WI38 (cell line): ENCODE measurements at regions not wholly inside any gene's neighbourhood (a gene's known extent, or its start where the extent isn't known, plus 50 kb on each side); places are given as distances from the start of the nearest gene placed in this dataset.

ENCODE experiments used
- H3K4me3 ChIP-seq: 2 replicates; pipeline ENCODE4 v1.5.1; 2011; ENCODE audit warnings: low read depth, mild to moderate bottlenecking, control low read depth, low read length
- TF ChIP-seq, protein P1 (sequence below): IDR thresholded peaks from 2 replicates; pipeline ENCODE4 v1.5.1; 2012; ENCODE audit warnings: low read depth, mild to moderate bottlenecking, control low read depth, low read length

DNA sequence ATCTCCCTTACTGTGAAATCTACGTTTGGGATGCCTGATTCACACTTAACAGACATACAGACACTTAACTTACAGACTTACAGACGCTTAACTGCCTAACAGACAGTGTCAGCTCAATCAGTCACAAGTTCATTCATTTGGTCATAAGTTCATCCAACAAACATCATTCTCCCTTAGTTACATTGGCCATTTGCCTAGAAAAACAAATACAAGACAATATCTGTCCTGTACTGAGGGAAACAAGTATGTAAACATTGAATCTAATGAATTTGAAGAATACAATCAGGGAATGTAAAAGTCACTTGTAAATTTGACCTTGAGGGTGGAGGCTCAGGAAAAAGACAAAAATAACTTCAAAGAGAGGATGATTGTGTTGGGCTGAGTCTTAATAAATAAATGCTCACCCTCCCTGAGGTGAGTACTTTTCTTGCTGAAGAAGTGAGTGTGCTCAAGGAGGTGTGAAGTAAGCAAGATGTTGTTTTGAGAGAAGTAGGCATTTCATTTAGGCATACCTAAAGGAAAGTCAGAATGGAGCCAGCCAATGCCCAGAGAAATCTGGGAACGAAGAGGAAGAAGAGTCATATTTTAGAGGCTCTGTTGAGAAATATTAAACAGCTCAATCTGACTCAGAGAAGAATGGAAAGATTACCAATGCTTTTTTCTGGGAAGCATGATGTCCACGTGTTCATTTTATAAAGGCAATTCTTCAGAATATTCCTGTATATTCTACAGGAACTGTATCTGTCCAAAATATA lies 958.4 kb upstream of the SLC10A2 start:
- TF ChIP-seq, protein P1, sequence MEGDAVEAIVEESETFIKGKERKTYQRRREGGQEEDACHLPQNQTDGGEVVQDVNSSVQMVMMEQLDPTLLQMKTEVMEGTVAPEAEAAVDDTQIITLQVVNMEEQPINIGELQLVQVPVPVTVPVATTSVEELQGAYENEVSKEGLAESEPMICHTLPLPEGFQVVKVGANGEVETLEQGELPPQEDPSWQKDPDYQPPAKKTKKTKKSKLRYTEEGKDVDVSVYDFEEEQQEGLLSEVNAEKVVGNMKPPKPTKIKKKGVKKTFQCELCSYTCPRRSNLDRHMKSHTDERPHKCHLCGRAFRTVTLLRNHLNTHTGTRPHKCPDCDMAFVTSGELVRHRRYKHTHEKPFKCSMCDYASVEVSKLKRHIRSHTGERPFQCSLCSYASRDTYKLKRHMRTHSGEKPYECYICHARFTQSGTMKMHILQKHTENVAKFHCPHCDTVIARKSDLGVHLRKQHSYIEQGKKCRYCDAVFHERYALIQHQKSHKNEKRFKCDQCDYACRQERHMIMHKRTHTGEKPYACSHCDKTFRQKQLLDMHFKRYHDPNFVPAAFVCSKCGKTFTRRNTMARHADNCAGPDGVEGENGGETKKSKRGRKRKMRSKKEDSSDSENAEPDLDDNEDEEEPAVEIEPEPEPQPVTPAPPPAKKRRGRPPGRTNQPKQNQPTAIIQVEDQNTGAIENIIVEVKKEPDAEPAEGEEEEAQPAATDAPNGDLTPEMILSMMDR, result no peak

DNA sequence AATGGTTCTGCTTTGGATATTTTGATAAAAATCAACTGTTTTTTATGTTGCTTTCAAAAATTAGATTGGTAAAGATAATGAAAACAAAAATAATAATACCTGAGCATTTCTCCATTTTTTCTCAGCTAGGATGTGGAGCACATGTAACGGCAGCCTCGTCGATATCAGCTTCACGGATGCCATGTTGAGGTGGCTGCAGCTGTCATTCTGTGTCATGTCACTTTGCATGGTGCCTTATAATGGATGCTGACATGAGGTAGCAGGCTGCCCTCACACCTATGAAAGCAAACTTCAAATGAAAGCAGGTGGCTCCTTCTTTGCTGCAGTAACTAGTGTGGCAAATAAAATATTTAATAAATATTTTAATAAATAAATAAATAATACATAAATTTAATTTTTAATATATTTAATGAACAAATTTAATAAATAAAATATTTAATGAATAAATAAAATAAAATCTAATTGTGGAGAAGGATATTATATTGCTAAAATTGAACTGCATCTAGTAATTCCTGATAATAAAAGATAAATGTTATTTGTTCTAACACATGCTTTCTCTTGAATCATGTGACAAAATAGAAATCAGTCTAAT lies 955.7 kb upstream of the SLC10A2 start:
- no peak overlapping the region for H3K4me3 ChIP-seq
- TF ChIP-seq, protein P1, result no peak

More for the DNA sequence above, 958.4 kb upstream of the SLC10A2 start:
- no peak overlapping the region for H3K4me3 ChIP-seq

DNA sequence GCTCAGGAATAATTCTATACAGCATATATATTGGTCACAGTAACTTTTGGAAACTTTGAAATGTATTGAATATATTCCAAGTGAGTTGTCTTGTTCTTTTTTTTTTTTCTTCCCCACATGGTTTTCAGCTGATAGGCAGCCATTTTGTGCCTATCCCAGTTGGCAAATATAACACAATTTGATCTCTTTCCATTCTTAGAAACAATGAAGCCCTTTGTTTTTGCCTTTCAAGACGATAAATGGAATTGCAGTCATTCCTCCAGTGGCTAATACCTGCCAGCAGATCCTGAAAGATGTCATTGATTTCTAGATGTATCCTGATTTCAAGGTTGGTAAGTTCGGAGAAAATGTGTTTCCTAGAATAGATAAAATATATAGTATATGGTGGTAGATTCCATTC lies 951.1 kb upstream of the SLC10A2 start:
- no peak overlapping the region for H3K4me3 ChIP-seq
- TF ChIP-seq, protein P1, result no peak

DNA sequence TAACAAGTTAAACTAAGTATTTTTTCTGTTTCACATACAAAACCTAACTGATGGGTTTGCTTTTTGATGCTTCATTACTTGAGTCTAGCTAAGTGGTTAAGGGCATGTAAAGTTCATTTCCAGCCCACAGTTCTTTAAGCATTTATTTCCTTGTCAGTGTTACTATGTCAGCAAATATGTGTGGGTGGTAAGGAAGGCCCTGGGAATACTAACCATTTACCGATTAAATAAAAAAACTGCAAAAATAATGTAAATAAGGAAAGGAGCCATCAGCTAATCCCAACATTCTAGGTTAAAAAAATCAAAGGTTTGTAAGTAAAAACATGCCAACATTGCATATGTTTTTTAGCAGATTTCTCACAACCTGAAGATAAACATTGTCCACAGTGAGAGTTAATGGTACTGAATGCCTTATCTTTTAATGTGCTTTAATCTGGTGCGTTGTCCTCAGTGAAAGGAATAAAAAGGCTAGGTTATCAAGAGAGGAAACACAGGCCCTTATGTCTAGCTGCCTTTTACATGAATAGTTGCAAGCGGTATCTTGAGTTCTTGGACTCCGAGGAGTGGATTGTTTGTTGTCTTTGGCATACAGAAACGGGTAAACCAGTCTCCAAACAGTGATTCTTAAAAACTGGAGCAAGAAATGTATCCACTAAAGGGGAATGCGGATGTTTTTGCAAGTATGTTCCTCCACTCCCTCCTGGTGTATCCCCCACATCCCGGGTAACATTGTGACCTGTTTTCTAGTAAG lies 949.6 kb upstream of the SLC10A2 start:
- H3K4me3 ChIP-seq, result no peak overlapping the region
- TF ChIP-seq, protein P1, result no peak

DNA sequence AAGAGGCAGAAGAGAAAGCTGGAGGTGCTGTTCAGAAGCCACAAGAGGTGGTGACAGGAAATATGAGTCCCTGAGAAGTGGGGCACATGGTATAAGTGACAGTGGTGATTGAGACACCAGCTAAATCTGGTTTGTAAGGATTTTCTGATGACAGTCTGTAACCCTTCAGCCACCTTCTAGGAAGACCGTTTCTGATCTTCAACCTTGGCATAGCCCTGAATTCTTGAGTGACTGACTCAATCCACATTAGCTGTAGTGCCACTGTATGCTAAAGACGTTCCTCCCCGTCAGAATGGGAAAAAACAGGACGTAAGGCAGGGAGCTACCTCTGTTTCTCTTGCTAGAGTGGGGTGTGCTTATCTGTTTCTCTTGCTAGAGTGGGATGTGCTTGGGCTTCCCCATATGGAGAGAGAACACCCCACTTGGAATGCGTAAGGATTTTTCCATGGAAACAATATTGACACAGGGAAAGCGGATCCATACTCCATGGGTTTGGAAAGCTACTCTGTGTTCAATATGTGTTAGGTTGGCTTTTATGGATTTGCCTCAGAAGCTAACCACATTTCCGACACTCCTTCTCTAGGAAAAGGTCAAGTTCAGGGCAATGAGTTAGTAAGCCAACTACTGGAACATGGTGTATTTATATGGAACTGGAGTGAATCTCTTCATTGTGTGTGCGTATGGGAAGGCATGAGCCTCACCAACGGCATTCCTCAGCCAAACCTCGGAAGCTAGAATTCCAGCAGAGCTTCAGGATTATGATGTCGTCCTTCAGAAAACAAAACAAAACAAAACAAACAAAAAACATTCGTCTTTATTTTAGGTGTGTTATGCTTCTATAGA lies 948.8 kb upstream of the SLC10A2 start:
- H3K4me3 ChIP-seq, result no peak overlapping the region
- TF ChIP-seq, protein P1, result no peak

DNA sequence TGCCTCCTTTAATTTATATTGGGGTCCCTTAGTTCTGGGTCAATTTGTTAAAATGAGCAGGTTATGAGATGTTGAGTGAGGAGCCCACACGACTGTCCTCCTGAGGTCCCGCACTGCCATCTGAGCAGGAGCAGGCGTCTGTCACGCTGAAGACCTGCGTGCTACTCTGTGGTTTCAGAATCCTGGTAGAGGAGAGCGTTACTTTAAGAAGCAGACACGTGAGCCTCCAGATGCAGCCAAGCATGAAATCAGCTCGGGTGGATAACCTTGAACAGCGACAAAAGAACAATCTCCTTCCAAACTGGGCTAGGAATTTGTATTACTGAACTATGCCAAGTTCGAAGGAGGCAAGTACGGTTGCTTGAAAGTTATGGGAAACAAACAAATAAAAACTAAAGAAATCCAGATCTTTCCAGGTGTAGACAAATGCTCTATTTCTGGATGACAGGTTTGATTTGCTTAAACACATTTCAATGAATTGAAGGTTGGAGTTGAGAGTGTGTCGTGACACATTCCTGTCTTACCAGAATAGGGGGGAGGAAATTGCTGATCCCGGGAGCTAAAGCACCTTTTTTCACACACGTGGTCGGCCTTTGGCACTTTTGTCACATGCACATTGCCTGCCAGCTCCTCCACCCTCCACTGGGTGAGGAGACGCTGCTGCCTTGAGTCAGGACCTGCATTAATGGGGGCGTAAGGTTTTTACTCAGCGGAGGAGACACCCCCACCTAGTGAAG lies 945.5 kb upstream of the SLC10A2 start:
- TF ChIP-seq, protein P1, result no peak
- no peak overlapping the region for H3K4me3 ChIP-seq
